GM18507 (cell line): ENCODE measurements at regions not wholly inside any gene's neighbourhood (a gene's known extent, or its start where the extent isn't known, plus 50 kb on each side); places are given as distances from the start of the nearest gene placed in this dataset.

Experiments used
- DNase-seq: peaks from one replicate; pipeline ENCODE4 v3.0.0; 2011; ENCODE audit warnings: low read depth; ENCODE audit not compliant: insufficient read length; ENCODE audit errors: extremely low spot score
- FAIRE-seq: peaks from 2 replicates; lab custom pipeline; 2011; peaks lifted over from hg19 to GRCh38; lab: Jason Lieb, UNC

GRCh38 chr4:14247767-14248166 lies 620.2 kb upstream of the BOD1L1 start:
- no peak for DNase-seq
- FAIRE-seq: no peak

- FAIRE-seq (no peak), DNase-seq (no peak)
Measured at GRCh38 chr4:14249226-14249625, 621.7 kb upstream of the BOD1L1 start.

GRCh38 chr4:14254252-14254651 lies 626.7 kb upstream of the BOD1L1 start:
- FAIRE-seq: no peak

GRCh38 chr4:14254926-14255325 lies 627.4 kb upstream of the BOD1L1 start:
- DNase-seq (no peak), FAIRE-seq (no peak)

More at GRCh38 chr4:14254252-14254651, 626.7 kb upstream of the BOD1L1 start:
- no peak for DNase-seq

GRCh38 chr4:14257903-14258302 lies 630.4 kb upstream of the BOD1L1 start:
- FAIRE-seq: no peak
- DNase-seq: no peak

GRCh38 chr4:14259936-14260335 lies 632.4 kb upstream of the BOD1L1 start:
- FAIRE-seq: no peak

GRCh38 chr4:14260591-14260990 lies 633.1 kb upstream of the BOD1L1 start:
- DNase-seq: no peak
- FAIRE-seq: no peak

More at GRCh38 chr4:14259936-14260335, 632.4 kb upstream of the BOD1L1 start:
- no peak for DNase-seq

- FAIRE-seq (no peak), DNase-seq (no peak)
Measured at GRCh38 chr4:14262221-14262620, 634.7 kb upstream of the BOD1L1 start.

GRCh38 chr4:14264437-14264836 lies 636.9 kb upstream of the BOD1L1 start:
- FAIRE-seq (no peak), DNase-seq (no peak)

GRCh38 chr4:14265651-14266050 lies 638.1 kb upstream of the BOD1L1 start:
- FAIRE-seq (no peak), DNase-seq (no peak)

- FAIRE-seq: no peak
Measured at GRCh38 chr4:14267373-14268060, 640.0 kb upstream of the BOD1L1 start.

GRCh38 chr4:14269824-14270223 lies 642.3 kb upstream of the BOD1L1 start:
- FAIRE-seq: no peak
- no peak for DNase-seq

More at GRCh38 chr4:14267373-14268060, 640.0 kb upstream of the BOD1L1 start:
- DNase-seq: no peak

- DNase-seq: no peak
- no peak for FAIRE-seq
Measured at GRCh38 chr4:14272206-14272605, 644.7 kb upstream of the BOD1L1 start.

GRCh38 chr4:14277505-14277904 lies 650.0 kb upstream of the BOD1L1 start:
- no peak for DNase-seq
- no peak for FAIRE-seq

GRCh38 chr4:14280567-14280966 lies 653.0 kb upstream of the BOD1L1 start:
- no peak for DNase-seq

GRCh38 chr4:14284578-14284977 lies 657.1 kb upstream of the BOD1L1 start:
- no peak for DNase-seq
- FAIRE-seq: no peak

More at GRCh38 chr4:14280567-14280966, 653.0 kb upstream of the BOD1L1 start:
- no peak for FAIRE-seq

- FAIRE-seq: no peak
- no peak for DNase-seq
Measured at GRCh38 chr4:14289708-14290107, 662.2 kb upstream of the BOD1L1 start.

- FAIRE-seq (no peak), DNase-seq (no peak)
Measured at GRCh38 chr4:14293582-14293981, 666.1 kb upstream of the BOD1L1 start.

GRCh38 chr4:14294611-14295010 lies 667.1 kb upstream of the BOD1L1 start:
- DNase-seq (no peak), FAIRE-seq (no peak)

- DNase-seq (no peak), FAIRE-seq (no peak)
Measured at GRCh38 chr4:14299166-14299565, 671.6 kb upstream of the BOD1L1 start.

GRCh38 chr4:14302021-14302420 lies 674.5 kb upstream of the BOD1L1 start:
- FAIRE-seq (no peak), DNase-seq (no peak)

- FAIRE-seq (no peak), DNase-seq (no peak)
Measured at GRCh38 chr4:14303856-14304255, 676.3 kb upstream of the BOD1L1 start.
